Limb (tissue), 2 donors: ENCODE measurements at regions not wholly inside any gene's neighbourhood (a gene's known extent, or its start where the extent isn't known, plus 50 kb on each side); places are given as distances from the start of the nearest gene placed in this dataset.

Experiments
- DNase-seq, 2 donors: peaks; one replicate each; pipeline ENCODE4 v3.0.0-alpha.2; 2016; ENCODE audit errors: extremely low spot score in 2 of 2

DNA sequence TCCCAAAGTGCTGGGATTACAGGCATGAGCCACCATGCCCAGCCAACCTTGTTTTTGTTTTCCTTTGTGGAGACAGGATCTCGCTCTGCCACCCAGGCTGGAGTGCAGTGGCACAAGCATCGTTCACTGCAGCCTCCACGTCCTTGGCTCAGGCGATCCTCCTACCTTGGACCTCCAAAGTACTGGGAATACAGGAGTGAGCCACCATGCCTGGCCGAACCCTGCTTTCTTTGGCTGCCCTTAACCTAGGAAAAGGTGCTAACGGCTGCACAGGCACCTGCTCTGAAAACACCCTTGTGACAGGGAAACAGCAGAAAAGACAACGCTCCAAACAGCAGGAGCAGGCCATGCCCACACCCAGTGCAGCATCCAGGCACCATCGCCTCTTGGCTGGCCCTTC, 71.9 kb downstream of the OAT start:
- no peak for DNase-seq

DNA sequence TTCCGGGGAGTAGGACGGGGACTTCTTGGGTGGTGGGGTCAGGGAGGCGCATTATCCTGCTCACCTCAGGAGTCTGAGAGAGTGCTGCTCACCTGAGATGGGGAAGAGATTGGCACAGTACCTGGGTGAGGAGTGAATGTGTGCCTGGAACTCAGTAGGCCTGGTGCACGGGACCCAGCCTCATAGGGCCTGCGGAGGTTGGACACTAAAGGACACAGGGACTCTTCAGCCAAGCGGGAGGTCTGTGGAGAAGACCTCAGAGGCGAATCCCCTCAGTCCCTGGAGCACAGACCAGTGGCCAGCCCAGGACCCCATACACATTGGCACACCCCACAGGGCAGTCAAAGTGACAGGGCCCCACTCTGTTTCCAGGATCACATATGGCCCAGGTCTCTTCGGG, 73.2 kb downstream of the OAT start:
- DNase-seq: no peak

DNA sequence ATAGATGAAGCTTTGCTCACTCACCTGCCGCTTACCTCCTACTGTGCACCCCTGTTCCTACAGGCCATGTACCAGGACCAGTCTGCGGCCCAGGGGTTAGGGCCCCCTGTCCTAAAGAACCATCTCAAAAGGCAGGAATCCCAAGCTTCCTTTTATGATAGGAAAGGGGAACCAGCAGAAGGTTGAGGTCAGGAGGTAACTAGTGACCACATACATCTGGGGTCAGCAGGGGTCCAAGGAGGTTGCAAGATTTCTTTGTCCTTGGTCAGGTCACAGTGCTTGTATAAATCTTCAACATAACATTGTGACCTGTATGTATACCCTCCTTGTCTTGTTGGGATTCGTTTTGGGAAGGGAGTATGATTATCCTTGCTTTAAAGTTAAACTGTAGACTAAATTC, 73.8 kb downstream of the OAT start:
- no peak for DNase-seq

DNA sequence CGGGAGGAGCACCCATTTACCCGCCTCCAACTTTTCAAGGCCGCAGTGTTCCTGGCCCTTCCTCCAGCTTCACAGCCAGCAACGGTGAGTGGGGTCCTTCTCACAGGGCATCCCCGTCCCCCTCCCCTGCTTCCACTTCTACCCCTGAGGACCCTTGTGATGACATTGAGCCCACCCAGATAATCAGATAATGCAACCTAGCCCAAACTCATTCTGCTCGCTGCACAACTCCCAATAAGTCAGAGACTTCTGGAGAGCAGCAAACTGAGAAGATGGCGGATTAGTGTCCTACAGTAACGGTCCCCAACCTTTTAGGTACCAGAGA, 74.5 kb downstream of the OAT start:
- DNase-seq: no peak

DNA sequence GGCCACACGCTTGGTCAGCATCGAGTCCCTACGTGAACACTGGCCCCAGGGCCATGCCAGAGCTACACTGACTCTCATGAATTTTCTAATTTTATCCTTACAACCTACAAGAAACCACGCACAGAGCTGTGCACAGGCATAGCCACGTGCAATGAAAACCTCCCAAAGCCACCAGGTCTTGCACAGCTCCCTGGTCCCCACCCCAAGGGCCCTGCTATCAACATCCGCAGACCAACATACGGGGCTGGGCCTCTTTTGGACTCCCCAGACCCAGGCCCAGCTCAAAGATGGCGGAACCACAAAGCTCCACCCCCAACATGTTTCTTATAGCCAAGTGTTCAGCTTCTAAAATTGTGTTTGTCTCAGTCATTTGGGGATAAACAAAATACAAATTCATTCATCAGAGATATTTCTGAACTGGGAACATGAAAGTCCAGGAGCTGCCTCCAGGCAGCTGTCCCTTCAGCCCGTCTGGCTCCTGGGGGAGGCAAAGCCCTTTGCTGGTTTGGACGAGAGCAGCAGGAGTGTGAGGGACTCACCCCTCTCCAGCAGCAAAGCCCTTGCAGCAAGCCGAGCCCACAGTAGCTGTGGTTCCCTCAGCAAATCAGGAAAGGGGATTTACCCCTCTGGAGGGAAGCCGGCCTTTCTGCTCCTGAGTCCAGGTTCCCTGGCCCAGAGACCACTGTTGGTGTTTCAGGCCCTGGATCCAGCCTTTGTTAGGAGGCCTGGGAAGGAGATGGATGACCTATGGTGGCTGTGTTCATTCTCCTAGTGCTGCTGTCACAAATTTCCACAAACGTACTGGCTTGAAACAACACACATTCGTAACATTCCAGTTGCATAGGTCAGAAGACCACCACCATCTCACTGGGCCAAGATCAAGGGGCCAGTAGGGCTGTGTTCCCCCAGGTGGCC, 75.1 kb downstream of the OAT start:
- no peak for DNase-seq

DNA sequence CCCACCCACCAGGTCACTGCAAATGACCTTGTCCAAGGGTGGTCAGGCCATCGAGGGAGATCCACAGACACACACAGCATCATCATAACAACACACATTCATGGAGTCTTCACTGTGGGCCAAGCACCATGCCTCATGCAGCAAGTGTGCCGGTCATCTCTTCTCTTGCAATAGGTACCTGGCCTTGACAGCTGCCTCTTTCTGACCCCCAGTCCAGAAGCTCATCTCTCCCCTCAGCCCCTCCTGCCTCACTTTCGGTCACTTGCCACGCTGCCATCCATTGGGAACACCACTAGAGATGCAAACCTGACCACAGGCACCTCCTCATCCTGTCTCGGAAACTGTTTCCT, 75.9 kb downstream of the OAT start:
- DNase-seq: no peak

DNA sequence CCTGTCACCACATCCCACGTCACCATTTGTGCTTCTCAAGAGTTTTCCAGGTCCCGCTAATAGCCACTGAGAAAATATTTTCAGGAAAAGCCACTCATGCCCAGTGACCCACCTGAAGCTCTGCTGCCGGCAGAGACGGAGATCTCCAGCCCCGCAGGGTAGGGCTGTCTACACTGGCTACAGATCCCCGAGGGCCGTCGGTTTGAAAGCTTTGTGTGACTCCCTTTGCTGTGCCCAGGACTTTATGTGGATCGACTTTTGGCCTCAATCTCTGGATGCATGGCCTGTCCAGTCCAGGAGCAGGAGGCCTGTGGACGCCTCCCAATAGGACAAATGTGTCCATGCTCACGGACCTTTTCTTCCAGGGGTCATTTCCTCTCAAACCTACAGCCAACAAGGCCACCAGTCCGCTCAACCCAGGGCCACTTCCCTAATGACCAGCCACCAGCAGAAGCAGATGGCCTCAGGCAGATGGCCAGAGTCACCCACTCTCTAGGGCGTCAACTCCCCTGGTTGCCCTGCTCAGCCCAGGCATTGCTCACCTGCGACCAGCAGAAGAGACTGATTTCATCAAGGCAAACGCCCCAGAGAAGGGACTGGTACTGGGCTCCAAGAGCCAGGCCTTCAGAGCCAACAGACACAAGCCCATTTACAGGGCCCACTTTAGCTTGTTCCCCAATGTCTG, 76.4 kb downstream of the OAT start:
- no peak for DNase-seq

DNA sequence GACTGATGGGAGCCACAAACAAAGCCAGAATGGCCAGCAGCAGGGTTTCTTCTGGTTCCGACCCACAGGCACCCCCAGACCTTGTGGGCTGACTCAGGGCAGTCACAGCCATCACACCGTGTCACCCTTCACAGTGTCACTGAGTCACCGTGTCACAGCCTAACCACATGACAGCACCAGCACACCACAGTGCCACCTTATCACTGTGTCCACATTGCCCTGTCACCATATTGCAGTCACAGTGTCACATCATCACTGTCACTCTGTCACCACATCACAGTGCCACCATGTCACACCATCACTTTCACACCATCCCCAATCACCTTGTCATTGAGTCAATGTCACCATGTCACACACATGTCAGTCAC, 77.0 kb downstream of the OAT start:
- no peak for DNase-seq

DNA sequence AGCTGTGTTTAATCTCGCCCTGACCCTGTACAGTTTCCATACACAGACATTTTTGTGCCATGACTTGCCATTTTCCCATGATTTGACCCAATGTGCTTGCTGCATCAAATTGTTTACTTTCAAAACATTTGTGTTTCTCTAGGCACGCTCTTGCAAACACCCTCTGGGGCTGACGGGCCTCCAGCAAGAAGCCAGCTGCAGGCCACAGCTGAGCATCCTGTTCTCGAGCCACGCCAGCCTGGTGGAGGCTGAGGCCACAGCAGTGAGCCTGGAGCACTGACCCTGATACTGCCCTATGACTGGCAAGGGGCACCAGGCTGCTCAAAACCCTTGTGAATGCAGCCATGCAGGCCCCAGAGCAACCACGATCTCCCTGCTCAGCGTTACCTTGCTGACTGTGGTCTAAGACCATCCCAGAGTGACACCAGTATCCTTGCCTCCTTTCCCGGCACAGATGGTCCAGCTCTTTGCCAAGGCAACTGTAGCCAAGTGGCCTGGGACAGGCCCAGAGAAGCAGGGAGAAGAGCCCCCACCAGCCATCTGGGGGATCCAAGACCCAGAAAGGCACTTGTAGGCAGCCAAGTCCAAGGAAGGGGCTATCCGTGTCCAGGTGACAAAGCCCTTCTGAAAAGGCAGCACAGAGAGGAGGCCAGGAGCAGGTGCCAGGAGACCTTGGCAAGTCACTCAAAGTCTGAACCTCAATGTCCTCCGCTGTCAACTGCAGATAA, 78.5 kb downstream of the OAT start:
- no peak for DNase-seq

DNA sequence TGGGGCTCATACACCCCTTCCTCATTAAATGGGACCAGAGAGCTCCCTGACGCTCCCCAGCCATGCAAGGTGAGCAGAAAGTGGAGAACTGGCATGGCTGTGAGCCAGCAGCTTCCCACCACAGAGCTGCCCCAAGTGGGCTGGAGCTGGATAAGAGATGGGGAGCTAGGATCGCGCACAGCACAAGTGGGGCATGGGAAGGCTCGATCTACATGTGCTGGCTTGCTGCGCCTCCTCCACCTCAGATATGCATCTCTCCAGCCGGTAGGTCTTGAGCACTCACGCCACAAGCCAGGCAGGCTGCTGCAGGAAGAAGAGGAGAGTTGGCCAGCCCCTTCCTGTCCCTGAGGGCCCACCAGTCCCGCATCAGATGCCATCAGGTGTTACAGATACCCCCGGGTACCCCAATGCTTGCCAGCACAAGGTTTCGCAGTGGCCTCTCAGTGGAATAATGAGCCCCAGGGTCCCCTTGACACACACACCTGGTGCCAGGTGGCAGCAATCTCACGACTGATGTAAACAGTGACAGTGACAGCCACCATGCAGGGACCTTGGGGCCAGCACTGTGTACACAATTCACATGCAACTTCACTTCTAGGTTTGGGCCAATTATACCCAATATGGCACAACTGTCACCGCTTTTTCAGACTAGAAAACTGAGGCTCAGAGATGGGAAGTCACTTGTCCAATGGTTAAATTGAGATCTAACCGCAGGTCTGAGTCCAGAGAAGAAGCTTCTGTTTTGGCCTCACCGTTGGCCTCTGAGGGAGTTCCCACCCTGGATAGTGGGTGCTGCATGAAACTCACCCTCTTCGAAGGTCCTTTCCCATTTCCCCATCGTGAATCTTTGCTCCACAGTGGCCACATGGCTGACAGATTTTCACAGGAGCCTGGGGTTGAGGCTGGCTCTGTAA, 79.3 kb downstream of the OAT start:
- no peak for DNase-seq

DNA sequence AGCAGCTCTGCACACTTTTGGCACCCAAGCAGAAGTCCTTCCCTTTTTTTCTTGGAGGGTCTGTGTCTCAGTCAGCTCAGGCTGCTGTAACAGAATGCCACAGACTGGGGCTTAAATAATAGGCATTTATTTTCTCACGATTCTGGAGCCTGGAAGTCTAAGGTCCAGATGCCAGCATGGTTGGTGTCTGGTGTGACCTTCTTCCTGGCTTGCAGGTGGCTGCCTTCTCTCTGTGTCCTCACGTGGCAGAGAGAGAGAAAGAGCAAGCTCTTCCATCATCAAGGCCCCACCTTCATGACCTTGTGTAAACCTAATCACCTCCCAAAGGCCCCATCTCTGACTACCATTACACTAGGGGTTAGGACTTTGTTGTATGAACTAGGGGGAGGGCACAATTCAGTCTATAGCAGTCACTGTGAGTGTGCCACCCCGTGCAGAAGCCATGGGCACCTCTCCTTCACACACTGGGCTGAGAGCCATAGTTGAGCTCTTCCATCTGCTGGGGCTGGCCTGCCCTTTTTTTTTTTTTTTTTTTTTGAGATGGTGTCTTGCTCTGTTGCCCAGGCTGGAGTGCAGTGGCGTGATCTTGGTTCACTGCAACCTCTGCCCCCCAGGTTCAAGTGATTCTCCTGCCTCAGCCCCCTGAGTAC, 80.3 kb downstream of the OAT start:
- DNase-seq: no peak

DNA sequence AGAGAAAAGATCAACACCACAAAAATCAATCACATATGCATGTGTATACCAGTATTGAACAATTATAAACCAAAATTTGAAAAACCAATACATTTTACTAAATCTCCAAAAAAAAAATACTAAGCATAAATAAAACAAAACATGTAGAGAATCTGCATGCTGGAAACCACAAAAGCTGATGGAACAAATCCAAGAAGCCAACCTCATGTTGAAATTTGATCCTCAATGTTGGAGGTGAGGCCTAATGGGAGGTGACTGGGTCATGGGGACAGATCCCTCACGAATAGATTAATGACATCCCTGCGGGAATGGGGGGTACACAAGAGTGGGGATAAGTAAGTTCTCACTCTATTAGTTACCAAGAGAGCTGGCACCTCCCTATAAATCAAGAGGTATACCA, 82.5 kb downstream of the OAT start:
- no peak for DNase-seq

DNA sequence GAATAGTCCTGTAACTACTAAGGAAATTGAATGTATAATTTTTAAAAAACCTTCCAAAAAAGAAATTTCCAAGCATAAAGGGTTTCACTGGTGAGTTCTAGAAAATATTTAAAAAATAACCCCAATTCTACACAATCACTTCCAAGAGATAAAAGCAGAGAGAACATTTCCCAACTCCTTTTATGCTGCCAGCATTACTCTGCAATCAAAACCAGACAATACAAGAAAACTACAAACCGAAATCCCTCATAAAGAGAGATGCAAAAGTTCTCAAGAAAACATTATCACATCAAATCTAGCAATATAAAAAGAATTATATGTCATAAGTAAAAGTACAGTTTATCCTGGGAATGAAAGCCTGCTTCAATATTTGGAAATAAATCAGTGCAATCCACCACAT, 84.8 kb downstream of the OAT start:
- DNase-seq: no peak

DNA sequence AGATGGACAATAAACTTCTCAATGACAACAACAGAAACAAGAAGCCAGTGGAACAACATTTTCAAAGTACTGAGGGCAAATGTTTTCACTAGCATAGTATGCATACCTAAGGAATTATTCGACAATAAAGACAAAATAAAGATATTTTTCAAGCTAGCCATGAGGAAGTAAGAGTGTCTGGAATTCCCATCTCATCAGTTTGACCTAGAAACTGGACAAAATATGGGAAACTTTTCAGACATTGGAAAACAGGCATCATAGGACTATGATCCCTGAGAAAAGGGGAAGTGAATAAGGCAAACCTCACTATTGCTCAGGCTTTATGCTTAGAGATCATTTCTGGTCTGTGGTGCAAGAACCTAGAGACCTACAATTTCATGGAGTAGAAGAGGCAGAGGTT, 86.3 kb downstream of the OAT start:
- no peak for DNase-seq

DNA sequence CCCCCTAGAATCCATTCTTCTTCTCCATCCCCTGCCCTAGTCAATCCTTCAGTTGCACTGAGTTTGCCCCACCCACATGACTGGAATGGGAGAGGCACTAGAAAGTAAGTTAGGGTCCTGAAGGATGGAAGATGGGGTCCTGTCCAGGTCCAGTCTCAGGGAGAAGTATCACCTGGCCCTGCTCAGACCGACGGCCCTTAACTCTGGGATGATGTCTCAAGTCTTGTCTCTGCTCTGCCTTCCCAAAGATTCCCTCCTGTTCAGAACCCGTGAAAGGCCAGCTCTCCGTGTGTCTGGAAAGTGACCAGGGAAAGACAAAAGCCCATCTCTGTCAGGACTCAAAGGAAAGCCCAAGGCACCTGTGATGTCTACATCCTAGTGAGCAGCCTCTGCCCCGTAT, 88.8 kb downstream of the OAT start:
- DNase-seq: no peak

DNA sequence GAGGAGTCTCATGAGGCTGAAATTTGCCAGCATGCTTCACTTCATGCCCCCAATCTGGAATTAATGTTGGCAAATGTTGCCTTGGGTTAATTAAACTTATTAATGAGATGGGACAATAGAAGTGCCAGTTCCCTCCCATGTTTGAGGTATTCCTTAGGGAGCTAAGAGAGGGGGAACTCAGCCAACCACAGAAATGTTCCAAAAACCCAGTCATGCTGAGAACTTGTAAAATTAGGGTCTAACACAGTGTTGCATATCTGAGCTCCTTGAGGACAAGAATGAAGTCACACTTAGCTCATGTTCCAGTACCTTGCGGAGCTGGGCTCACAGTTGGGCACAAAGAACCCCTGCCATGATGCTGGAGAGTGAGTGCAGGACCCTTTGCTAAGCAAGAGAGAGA, 89.4 kb downstream of the OAT start:
- no peak for DNase-seq

DNA sequence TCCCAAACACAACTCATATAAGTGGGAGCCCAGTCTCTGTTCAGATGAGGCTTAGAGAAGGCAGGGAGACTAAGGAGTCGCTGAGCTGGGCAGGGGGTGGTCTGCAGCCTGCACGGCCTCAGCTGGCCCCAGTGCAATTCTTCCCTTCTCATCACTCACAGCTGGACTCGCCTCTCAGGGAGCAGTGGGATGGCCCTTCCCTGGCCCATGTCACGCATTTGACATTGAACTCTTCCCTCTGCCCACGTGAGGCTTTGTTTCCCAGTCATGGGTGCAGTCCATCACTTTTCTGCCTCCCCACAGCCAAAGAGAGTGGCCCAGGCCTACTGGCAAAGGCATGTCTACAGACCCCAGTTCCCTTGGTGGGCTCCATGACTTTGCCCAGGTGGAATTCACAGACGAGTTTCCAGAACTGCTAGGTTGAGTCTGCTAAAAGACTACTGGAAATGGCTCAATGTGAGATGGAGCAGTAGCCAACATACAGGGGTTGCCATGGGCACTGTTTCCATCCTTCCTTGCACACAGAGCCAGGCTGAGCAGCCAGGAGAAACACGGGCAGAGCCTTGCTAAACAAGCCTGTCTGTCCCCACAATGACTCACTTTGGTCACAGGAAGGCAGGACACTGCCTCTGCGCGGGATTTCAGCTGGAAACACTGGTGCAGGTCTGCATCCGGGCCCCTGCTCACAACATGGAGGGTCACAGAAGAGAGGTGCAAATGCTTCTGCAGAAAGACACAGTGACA, 90.1 kb downstream of the OAT start:
- DNase-seq: no peak

DNA sequence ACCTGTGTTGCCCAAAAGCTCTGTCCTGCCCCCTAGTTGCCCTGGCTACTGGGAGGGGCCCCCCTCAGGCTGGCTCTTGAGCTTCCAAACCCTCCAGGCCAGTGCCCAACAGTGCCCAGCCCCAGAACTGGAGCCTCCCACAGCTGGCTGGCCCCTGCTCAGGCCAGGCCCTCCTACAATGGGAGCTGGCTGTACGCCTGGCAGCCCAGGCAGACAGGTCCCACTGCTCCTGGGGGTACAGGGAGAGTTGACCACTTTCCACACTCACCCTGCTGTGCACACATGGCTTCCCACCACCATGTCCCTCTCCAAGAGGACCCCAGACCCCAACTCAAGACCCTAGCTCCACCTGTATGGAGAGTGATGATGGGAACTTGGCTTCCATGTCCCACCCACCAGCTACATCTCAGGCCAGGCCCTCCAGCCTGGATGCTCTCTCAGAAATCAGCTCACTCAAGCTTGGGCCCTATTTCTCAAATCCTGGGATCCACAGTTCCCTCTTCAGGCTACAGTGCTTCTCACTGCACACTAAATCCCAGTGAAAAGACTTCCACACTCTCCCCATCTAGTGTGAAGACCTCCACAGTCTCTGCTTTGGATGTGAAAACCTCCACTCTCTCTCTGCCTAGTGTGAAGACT, 92.6 kb downstream of the OAT start:
- no peak for DNase-seq

DNA sequence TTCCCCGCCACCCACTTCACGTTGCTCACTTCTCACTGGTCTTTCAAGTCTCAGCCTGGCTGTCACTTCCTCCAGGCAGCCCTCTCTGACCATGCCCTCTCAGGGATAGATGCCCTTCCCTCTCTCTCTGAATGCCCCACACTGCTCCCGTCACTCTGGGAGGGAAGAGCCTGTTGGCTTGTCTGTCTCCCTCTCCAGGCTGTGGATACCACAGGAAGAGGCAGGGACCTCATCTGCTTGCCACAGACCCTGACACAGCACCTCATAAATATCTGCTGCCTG, 93.1 kb downstream of the OAT start:
- DNase-seq: no peak
